Caco-2 (cell line): ENCODE measurements at regions not wholly inside any gene's neighbourhood (a gene's known extent, or its start where the extent isn't known, plus 50 kb on each side); places are given as distances from the start of the nearest gene placed in this dataset.

Experiments used
- BruUV-seq: library from RNA; stranded (reverse); fragments of 400-500 nt; replicated peaks from 2 replicates; lab custom pipeline; 2021; lab: Mats Ljungman, UMichigan
- CTCF ChIA-PET: fragments of 300-600 bp; sonication (Branson Sonifier 250); formaldehyde crosslinking; loops from one replicate; lab custom pipeline; 2022; ENCODE audit warnings: antibody characterized with exemption; lab: Charles Lee
- POLR2A ChIA-PET: fragments of 300-600 bp; sonication (Branson Sonifier 250); formaldehyde crosslinking; loops from one replicate; lab custom pipeline; 2022; ENCODE audit warnings: antibody characterized with exemption; lab: Charles Lee
- DNase-seq, 2 experiments: peaks; one replicate each; pipeline versions ENCODE4 v3.0.0 to v3.0.0-alpha.2; 2020 to 2022
- H3K27me3 ChIP-seq: replicated peaks from 2 replicates; pipeline ENCODE4 v1.6.0; 2011; ENCODE audit warnings: low read length; ENCODE audit not compliant: control insufficient read depth, insufficient read depth
- H3K36me3 ChIP-seq: 2 replicates; pipeline ENCODE4 v1.5.1; 2011; ENCODE audit warnings: low read length; ENCODE audit not compliant: control insufficient read depth, insufficient read depth
- H3K4me1 ChIP-seq: fragments of 250-450 bp; sonication (Bioruptor Pico); 2 replicates; pipeline ENCODE4 v1.5.1; 2020; ENCODE audit warnings: mild to moderate bottlenecking
- H3K4me3 ChIP-seq: 2 replicates; pipeline ENCODE4 v1.5.1; 2011; ENCODE audit warnings: low read depth, mild to moderate bottlenecking, control low read depth, low read length
- H3K9me3 ChIP-seq: fragments of 250-450 bp; sonication (Bioruptor Pico); 2 replicates; pipeline ENCODE4 v1.5.1; 2020; ENCODE audit warnings: mild to moderate bottlenecking, moderate library complexity
- H3K27ac Mint-ChIP-seq: one replicate; pipeline ENCODE4 v1.8.0; 2022; ENCODE audit warnings: mixed read lengths; ENCODE audit not compliant: unreplicated experiment
- H3K27me3 Mint-ChIP-seq: one replicate; pipeline ENCODE4 v1.8.0; 2022; ENCODE audit warnings: mixed read lengths; ENCODE audit not compliant: insufficient read depth, unreplicated experiment
- H3K36me3 Mint-ChIP-seq: one replicate; pipeline ENCODE4 v1.8.0; 2022; ENCODE audit warnings: mild to moderate bottlenecking, mixed read lengths; ENCODE audit not compliant: insufficient read depth, unreplicated experiment
- H3K4me1 Mint-ChIP-seq: one replicate; pipeline ENCODE4 v1.8.0; 2022; ENCODE audit warnings: low read depth, mixed read lengths; ENCODE audit not compliant: unreplicated experiment
- H3K4me3 Mint-ChIP-seq: one replicate; pipeline ENCODE4 v1.8.0; 2022; ENCODE audit warnings: mild to moderate bottlenecking, moderate library complexity, mixed read lengths; ENCODE audit not compliant: unreplicated experiment
- H3K9me3 Mint-ChIP-seq: one replicate; pipeline ENCODE4 v1.8.0; 2022; ENCODE audit warnings: mixed read lengths; ENCODE audit not compliant: unreplicated experiment
- CTCF ChIP-seq, 2 experiments: fragments of 200-600 bp in 1 of 2; IDR thresholded peaks; 1 replicate in 1 of 2; 2 replicates in 1 of 2; pipeline versions ENCODE4 v1.5.1 to v1.8.0; 2011 to 2022; ENCODE audit warnings: antibody characterized with exemption in 1 of 2, control low read depth in 1 of 2, inconsistent platforms in 1 of 2, low read depth in 1 of 2, low read length in 1 of 2, mild to moderate bottlenecking in 1 of 2, moderate library complexity in 1 of 2; ENCODE audit not compliant: insufficient read depth in 1 of 2, severe bottlenecking in 1 of 2, unreplicated experiment in 1 of 2
- intact Hi-C: fragments of 100-400 bp; cut with micrococcal nuclease; formaldehyde crosslinking; loops from one replicate; pipeline ENCODE4 v1.10.0; 2022; ENCODE audit not compliant: unreplicated experiment

GRCh38 chr12:94792693-94793092 is 142.3 kb upstream of the TMCC3 start:
- intact Hi-C loops: loop anchor here (1.0 kb wide), 1 partner anchor 9 kb away; no protein-coding TSS in a partner anchor
- ChIA-PET POLR2A (no interaction called here), CTCF (no interaction called here)
- no peaks in the 10 kb centered on the region for H3K9me3 ChIP-seq
- no peaks in the 10 kb centered on the region for H3K36me3 ChIP-seq
- Mint-ChIP-seq H3K4me3 (no peak overlapping the region), H3K4me1 (peaks cover 9% of the 10 kb centered on the region), H3K27ac (no peak overlapping the region), H3K36me3 (no peaks in the 10 kb centered on the region), H3K27me3 (no peaks in the 10 kb centered on the region), H3K9me3 (no peaks in the 10 kb centered on the region)
- TF ChIP-seq CTCF (IDR thresholded peaks at IDR 0.05; ENCODE audit: insufficient read depth in 1 of 2, low read depth in 1 of 2, low read length in 1 of 2, severe bottlenecking in 1 of 2, unreplicated experiment in 1 of 2): no peak
- DNase-seq: peak in 1 of 2 experiments; percentile 13
- no peak overlapping the region for H3K4me3 ChIP-seq
- BruUV-seq: no TSS peak
- H3K27me3 ChIP-seq: no peaks in the 10 kb centered on the region
- H3K4me1 ChIP-seq: no peaks in the 10 kb centered on the region

- Histone ChIP-seq H3K4me3 (no peak overlapping the region), H3K4me1 (no peaks in the 10 kb centered on the region), H3K27me3 (no peaks in the 10 kb centered on the region), H3K36me3 (no peaks in the 10 kb centered on the region), H3K9me3 (no peaks in the 10 kb centered on the region)
- Mint-ChIP-seq H3K4me3 (no peak overlapping the region), H3K36me3 (no peaks in the 10 kb centered on the region), H3K9me3 (no peaks in the 10 kb centered on the region), H3K27me3 (no peaks in the 10 kb centered on the region), H3K27ac (no peak overlapping the region), H3K4me1 (peaks cover 9% of the 10 kb centered on the region)
- no TSS peak for BruUV-seq
- CTCF ChIA-PET: no interaction called here
- TF ChIP-seq CTCF (IDR thresholded peaks at IDR 0.05; ENCODE audit: insufficient read depth in 1 of 2, low read depth in 1 of 2, low read length in 1 of 2, severe bottlenecking in 1 of 2, unreplicated experiment in 1 of 2): no peak
- POLR2A ChIA-PET: no interaction called here
- DNase-seq: no peak
- intact Hi-C loops: loop anchor here (1.0 kb wide), 1 partner anchor 9 kb away; no protein-coding TSS in a partner anchor
Measured at GRCh38 chr12:94791933-94792332, 141.6 kb upstream of the TMCC3 start.

GRCh38 chr12:94790825-94791224 is 140.5 kb upstream of the TMCC3 start:
- H3K27me3 Mint-ChIP-seq: no peaks in the 10 kb centered on the region

More at GRCh38 chr12:94790825-94791224, 140.5 kb upstream of the TMCC3 start:
- Mint-ChIP-seq H3K36me3 (no peaks in the 10 kb centered on the region), H3K27ac (no peak overlapping the region), H3K9me3 (no peaks in the 10 kb centered on the region), H3K4me1 (peaks cover 9% of the 10 kb centered on the region), H3K4me3 (no peak overlapping the region)
- H3K36me3 ChIP-seq: no peaks in the 10 kb centered on the region
- no TSS peak for BruUV-seq
- CTCF ChIA-PET: no interaction called here
- DNase-seq: no peak
- no peaks in the 10 kb centered on the region for H3K9me3 ChIP-seq
- POLR2A ChIA-PET: no interaction called here
- H3K4me1 ChIP-seq: no peaks in the 10 kb centered on the region
- H3K27me3 ChIP-seq: no peaks in the 10 kb centered on the region
- intact Hi-C loops: no loop called here
- no peak overlapping the region for H3K4me3 ChIP-seq
- TF ChIP-seq CTCF (IDR thresholded peaks at IDR 0.05; ENCODE audit: insufficient read depth in 1 of 2, low read depth in 1 of 2, low read length in 1 of 2, severe bottlenecking in 1 of 2, unreplicated experiment in 1 of 2): no peak
